Lower leg skin (tissue), 3 donors: ENCODE measurements at regions not wholly inside any gene's neighbourhood (a gene's known extent, or its start where the extent isn't known, plus 50 kb on each side); places are given as distances from the start of the nearest gene placed in this dataset.

Source experiments
- CTCF ChIP-seq, 3 donors: fragments of 450-650 bp; IDR thresholded peaks; one replicate each; pipeline ENCODE4 v1.5.1; 2016; ENCODE audit warnings: antibody characterized with exemption in 3 of 3, mild to moderate bottlenecking in 3 of 3, moderate library complexity in 2 of 3
- POLR2A ChIP-seq, 2 donors: fragments of 450-650 bp; IDR thresholded peaks; one replicate each; pipeline ENCODE4 v1.6.1; 2016 to 2017; ENCODE audit warnings: antibody characterized with exemption in 2 of 2, mild to moderate bottlenecking in 1 of 2, moderate library complexity in 1 of 2

- TF ChIP-seq CTCF (IDR thresholded peaks at IDR 0.05) (no peak), POLR2A (IDR thresholded peaks at IDR 0.05) (no peak)
These were observed 180.1 kb upstream of the KBTBD8 start for GRCh38 chr3:66817951-66818557.
